SU-DHL-6 (cell line): ENCODE measurements at regions not wholly inside any gene's neighbourhood (a gene's known extent, or its start where the extent isn't known, plus 50 kb on each side); places are given as distances from the start of the nearest gene placed in this dataset.

ENCODE experiments used
- H2AFZ ChIP-seq: fragments of 200-600 bp; sonication (generic); 2 replicates; pipeline ENCODE4 v1.6.1; 2014; ENCODE audit warnings: low read depth, mild to moderate bottlenecking, moderate library complexity, mixed read lengths, antibody characterized with exemption, low read length; ENCODE audit not compliant: severe bottlenecking
- H3F3A ChIP-seq: fragments of 200-600 bp; shearing (Covaris generic); 2 replicates; pipeline ENCODE4 v1.6.0; 2016; ENCODE audit warnings: antibody characterized with exemption, mild to moderate bottlenecking; ENCODE audit not compliant: insufficient read depth
- H3K27ac ChIP-seq: fragments of 200-600 bp; sonication (generic); 2 replicates; pipeline ENCODE4 v1.5.1; 2016; ENCODE audit warnings: low read depth, mild to moderate bottlenecking, low read length, moderate library complexity, mixed read lengths
- H3K27me3 ChIP-seq: fragments of 200-600 bp; sonication (generic), shearing (Covaris generic); 2 replicates; pipeline ENCODE4 v1.6.0; 2014; ENCODE audit warnings: mild to moderate bottlenecking, low read length
- H3K36me3 ChIP-seq: fragments of 200-600 bp; sonication (generic); 2 replicates; pipeline ENCODE4 v1.6.1; 2014; ENCODE audit warnings: mild to moderate bottlenecking, low read length, mixed read lengths
- H3K4me2 ChIP-seq: fragments of 300-600, 200-600 bp; shearing (Covaris generic), sonication (generic); 2 replicates; pipeline ENCODE4 v1.6.0; 2014; ENCODE audit warnings: low read length, low read depth, mild to moderate bottlenecking; ENCODE audit not compliant: poor library complexity, severe bottlenecking
- H3K4me3 ChIP-seq: fragments of 200-600 bp; sonication (generic); 2 replicates; pipeline ENCODE4 v1.5.1; 2014; ENCODE audit warnings: antibody characterized with exemption, low read length, mild to moderate bottlenecking, mixed read lengths; ENCODE audit not compliant: insufficient read depth, poor library complexity, severe bottlenecking
- H3K79me2 ChIP-seq: fragments of 200-600 bp; sonication (generic); 2 replicates; pipeline ENCODE4 v1.6.1; 2014; ENCODE audit warnings: mild to moderate bottlenecking, low read length, moderate library complexity; ENCODE audit not compliant: insufficient read depth
- H3K9ac ChIP-seq: fragments of 200-600 bp; sonication (generic); 2 replicates; pipeline ENCODE4 v1.7.0; 2014; ENCODE audit warnings: mild to moderate bottlenecking, low read length
- H3K9me2 ChIP-seq: fragments of 200-600 bp; sonication (generic); replicated peaks from 2 replicates; pipeline ENCODE4 v1.6.1; 2014; ENCODE audit warnings: low read length; ENCODE audit not compliant: insufficient read depth
- H3K9me3 ChIP-seq: fragments of 200-600 bp; sonication (generic); 2 replicates; pipeline ENCODE4 v1.6.1; 2014; ENCODE audit warnings: low read length, mixed read lengths; ENCODE audit not compliant: insufficient read depth
- H4K20me1 ChIP-seq: fragments of 200-600 bp; sonication (generic); 2 replicates; pipeline ENCODE4 v1.6.1; 2014; ENCODE audit warnings: low read depth, mild to moderate bottlenecking, antibody characterized with exemption, low read length, moderate library complexity, mixed read lengths
- CTCF ChIP-seq: fragments of 200-600 bp; sonication (generic); IDR thresholded peaks from one replicate; pipeline ENCODE4 v1.5.1; 2017; ENCODE audit warnings: antibody characterized with exemption, mild to moderate bottlenecking, low read length, moderate library complexity; ENCODE audit not compliant: insufficient read depth, poor library complexity, severe bottlenecking
- EZH2phosphoT487 ChIP-seq: fragments of 200-600 bp; sonication (generic), shearing (Covaris generic); conservative IDR thresholded peaks from 2 replicates; pipeline ENCODE4 v1.6.1; 2018; ENCODE audit warnings: mild to moderate bottlenecking, antibody characterized with exemption, low read length, moderate library complexity, mixed read lengths

- Histone ChIP-seq H3K4me2 (no peak overlapping the region), H3K9me2 (no peaks in the 10 kb centered on the region), H3K36me3 (no peaks in the 10 kb centered on the region), H4K20me1 (peaks cover 3% of the 10 kb centered on the region; the same call in 1 of the 2 replicates), H3K4me3 (no peak overlapping the region), H3K27me3 (no peaks in the 10 kb centered on the region), H3K9ac (no peak overlapping the region), H3F3A (no peaks in the 10 kb centered on the region), H3K9me3 (no peaks in the 10 kb centered on the region), H2AFZ (no peak overlapping the region), H3K79me2 (no peaks in the 10 kb centered on the region), H3K27ac (no peak overlapping the region)
- no peak for TF ChIP-seq EZH2phosphoT487
- TF ChIP-seq CTCF, result no peak
These were observed 206.4 kb downstream of the LRRK2 start for GRCh38 chr12:40431169-40431568.

- H3K4me3 ChIP-seq, result no peak overlapping the region
- H3K9me3 ChIP-seq, result no peaks in the 10 kb centered on the region
- H3K79me2 ChIP-seq, result no peaks in the 10 kb centered on the region
- no peaks in the 10 kb centered on the region for H3K36me3 ChIP-seq
- H3F3A ChIP-seq, result no peaks in the 10 kb centered on the region
- no peak overlapping the region for H3K4me2 ChIP-seq
- no peak overlapping the region for H2AFZ ChIP-seq
- no peaks in the 10 kb centered on the region for H3K9me2 ChIP-seq
- H3K9ac ChIP-seq, result no peak overlapping the region
- peaks cover 3% of the 10 kb centered on the region; the same call in 1 of the 2 replicates for H4K20me1 ChIP-seq
- H3K27ac ChIP-seq, result no peak overlapping the region
- TF ChIP-seq EZH2phosphoT487, result no peak
- TF ChIP-seq CTCF, result no peak
- H3K27me3 ChIP-seq, result no peaks in the 10 kb centered on the region
These were observed 210.5 kb downstream of the LRRK2 start for GRCh38 chr12:40435251-40435650.

GRCh38 chr12:40435951-40436350 lies 211.2 kb downstream of the LRRK2 start:
- peaks cover 3% of the 10 kb centered on the region; the same call in 1 of the 2 replicates for H4K20me1 ChIP-seq
- no peaks in the 10 kb centered on the region for H3F3A ChIP-seq
- H3K27ac ChIP-seq, result no peak overlapping the region
- H3K36me3 ChIP-seq, result no peaks in the 10 kb centered on the region
- H3K4me3 ChIP-seq, result no peak overlapping the region
- TF ChIP-seq EZH2phosphoT487 (no peak), CTCF (no peak)
- H3K4me2 ChIP-seq, result no peak overlapping the region
- H2AFZ ChIP-seq, result no peak overlapping the region
- H3K27me3 ChIP-seq, result no peaks in the 10 kb centered on the region
- no peaks in the 10 kb centered on the region for H3K79me2 ChIP-seq
- no peaks in the 10 kb centered on the region for H3K9me3 ChIP-seq
- no peaks in the 10 kb centered on the region for H3K9me2 ChIP-seq
- H3K9ac ChIP-seq, result no peak overlapping the region
